GM21529 (cell line): ENCODE measurements at regions not wholly inside any gene's neighbourhood (a gene's known extent, or its start where the extent isn't known, plus 50 kb on each side); places are given as distances from the start of the nearest gene placed in this dataset.

Experiments used
- ATAC-seq: cut with Tn5 transposase; IDR thresholded peaks from one replicate; pipeline ENCODE4 v1.9.1; 2021; ENCODE audit not compliant: unreplicated experiment

- ATAC-seq, result no peak
These were observed 181.7 kb upstream of the SH3BP4 start for GRCh38 chr2:234770031-234770506.

GRCh38 chr2:234768608-234769196 lies 183.1 kb upstream of the SH3BP4 start:
- no peak for ATAC-seq

- ATAC-seq, result no peak
These were observed 186.5 kb upstream of the SH3BP4 start for GRCh38 chr2:234765279-234765678.

GRCh38 chr2:234764372-234764771 lies 187.4 kb upstream of the SH3BP4 start:
- ATAC-seq, result no peak

DNA sequence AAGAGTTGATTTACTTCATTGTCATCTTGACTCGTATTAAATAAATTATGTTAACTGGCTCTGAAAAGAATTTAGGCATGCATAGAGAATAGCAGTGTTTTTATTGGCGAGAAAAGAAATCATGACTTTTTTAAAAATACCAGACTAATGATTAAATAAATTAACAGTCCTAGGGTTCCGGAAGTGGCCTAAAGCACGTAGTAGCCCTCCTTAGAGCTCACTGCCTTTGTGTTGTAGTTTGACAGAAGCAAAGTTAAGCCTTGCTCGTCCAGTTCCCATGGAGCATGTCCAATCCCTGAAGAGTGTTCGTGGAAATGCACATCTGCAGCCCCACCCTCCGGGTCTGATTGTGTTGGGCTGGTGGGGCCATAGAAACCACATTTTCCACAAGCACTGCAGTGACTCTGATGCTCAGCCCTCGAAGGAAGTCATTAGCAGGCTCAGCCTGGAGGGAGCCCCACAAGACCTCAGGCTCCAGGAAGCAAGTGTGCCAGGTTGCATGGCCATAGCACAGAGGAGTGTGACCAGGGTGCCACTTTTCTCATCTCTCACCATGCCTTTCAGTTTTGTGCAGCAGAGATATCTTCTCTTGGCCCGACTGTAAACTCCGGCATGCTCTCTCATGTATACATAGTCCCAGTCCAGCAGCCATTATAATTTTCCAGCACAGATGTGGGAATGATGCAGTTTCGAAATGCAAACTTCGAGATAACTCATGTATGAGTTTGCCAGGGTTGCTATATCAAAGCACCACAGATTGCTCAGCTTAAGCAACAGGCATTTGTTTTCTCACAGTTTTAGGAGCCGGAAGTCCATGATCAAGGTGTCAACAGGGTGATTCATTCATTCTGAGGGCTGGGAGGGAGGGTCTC lies 188.6 kb upstream of the SH3BP4 start:
- ATAC-seq, result no peak

DNA sequence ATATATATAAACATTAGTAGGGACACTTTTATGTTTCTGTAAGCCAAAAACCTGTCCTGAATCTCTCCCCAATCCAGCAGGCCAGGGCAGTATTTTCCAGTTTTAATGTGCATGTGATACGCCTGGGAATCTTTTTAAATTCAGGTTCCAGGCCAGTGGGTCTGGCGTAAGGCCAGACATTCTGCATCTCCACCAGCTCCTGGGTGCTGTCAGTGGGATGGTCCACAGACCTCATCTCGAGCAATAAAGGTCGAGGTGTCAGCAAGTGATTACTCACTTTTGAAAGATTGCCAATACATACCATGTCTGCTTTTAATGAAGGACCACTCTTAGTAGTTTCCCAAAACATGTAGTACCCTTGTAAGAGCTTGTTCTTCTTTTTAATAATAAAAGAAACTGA lies 189.9 kb upstream of the SH3BP4 start:
- no peak for ATAC-seq

GRCh38 chr2:234754126-234754525 lies 197.7 kb upstream of the SH3BP4 start:
- no peak for ATAC-seq

GRCh38 chr2:234753701-234754100 lies 198.1 kb upstream of the SH3BP4 start:
- ATAC-seq, result no peak

DNA sequence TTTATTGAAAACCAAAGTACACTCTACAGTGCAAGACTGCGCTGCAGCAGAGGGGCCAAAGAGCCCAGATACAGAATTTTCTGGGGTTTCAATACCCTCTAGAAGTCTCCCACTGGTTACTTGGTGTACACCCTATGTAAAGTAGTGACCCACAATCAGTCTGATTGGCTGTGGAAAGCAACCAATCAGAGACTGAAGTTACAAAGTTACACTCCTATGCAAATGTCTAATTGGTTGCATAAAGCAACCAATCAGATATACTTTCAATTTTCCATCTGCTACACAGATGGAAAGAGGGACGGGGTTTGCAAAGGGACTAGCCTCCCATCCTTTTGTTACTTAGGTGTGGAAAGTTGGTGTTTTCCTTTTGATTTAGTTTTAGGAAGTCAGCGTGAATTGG lies 198.9 kb upstream of the SH3BP4 start:
- ATAC-seq, result no peak

DNA sequence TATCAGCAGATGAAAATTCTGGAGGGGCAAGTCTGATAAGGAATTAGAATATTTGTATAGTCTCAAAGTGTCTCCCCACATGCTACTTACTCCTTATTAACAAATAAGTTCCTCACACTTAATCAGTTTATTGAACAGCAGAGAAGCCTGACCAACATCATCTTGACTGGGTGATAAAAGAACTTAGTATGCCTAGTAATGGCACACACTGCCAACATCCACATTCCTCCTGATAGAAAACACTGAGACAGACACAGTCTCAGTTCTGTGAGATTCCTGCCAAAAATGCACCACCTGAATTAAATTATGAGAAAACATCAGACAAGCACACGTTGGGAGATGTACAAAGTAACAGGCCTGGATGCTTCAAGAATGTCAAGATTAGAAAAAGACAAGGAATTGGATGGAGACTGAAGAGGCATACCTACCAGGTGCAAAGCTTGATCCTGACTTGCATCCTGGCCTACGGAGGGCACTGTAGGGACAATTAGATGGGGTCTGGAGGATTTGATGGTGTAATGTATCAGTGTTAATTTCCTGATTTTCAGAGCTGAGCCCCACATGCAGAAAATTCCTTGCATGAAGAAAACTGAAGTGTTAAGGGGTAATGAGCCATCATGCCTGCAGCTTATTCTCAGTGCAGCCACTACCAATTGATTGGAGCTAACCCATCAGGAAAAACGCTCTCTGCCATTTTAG lies 200.4 kb upstream of the SH3BP4 start:
- no peak for ATAC-seq

DNA sequence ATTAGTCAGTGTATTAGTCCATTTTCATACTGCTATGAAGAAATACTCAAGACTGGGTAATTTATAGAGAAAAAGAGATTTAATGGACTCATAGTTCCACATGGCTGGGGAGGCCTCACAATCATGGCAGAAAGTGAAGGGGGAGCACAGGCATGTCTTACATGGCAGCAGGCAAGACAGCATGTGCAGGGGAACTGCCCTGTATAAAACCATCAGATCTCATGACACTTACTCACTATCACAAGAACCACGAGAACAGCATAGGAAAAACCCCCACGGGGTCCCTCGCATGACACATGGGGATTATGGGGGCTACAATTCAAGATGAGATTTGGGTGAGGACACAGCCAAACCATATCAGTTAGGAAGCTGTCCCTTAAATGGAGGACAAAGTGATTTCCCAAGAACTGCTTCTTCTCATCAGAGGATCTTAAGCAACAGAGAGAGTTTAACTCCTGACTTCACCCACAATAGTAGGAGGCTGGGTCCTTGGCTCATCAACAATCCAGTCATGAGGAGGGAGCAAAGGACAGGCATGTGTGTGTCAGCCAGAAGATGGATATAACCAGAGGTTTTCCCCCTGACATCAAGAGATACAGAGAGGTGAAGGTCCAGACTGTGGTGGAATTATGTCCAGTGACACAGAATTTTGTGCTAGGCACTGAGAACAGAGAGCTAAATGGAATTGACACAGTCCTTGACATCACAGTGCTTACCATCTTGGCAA lies 203.8 kb upstream of the SH3BP4 start:
- no peak for ATAC-seq

DNA sequence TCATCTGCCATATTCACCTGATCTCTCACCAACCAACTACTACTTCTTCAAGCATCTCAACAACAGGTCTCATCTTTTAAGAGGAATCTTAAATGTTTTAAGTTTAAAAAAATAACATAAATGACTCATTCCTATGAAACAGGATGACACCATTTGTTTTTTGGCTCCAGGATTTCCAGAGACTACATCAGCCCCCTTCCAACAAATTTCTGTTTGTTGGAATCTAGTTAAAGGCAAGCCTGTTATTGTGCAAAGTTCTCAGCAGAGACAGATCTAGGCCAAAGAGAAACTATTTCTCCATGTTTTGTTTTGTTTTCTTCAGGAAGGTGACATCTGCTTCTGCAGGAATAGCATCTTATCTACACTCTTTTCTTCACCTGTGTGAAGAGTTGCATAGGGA lies 204.8 kb upstream of the SH3BP4 start:
- ATAC-seq, result no peak

DNA sequence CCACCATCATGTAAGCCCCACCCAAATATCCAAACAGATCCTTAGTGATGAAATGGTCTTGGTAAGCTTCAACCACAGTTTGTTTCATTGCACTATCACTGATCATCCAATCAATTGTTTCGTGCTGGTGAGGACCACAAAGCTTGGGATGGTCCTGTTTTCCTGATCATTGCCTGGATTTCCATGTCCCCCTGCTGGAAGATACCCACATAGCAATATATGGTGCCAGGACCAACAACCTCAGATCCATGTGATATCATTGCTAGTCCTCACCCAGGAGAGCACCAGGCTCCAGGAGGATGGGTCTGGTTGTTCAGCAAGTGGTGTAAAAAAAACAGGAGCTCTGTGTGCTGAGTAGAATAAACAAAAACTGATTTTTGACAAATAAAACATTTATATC lies 206.5 kb upstream of the SH3BP4 start:
- no peak for ATAC-seq

DNA sequence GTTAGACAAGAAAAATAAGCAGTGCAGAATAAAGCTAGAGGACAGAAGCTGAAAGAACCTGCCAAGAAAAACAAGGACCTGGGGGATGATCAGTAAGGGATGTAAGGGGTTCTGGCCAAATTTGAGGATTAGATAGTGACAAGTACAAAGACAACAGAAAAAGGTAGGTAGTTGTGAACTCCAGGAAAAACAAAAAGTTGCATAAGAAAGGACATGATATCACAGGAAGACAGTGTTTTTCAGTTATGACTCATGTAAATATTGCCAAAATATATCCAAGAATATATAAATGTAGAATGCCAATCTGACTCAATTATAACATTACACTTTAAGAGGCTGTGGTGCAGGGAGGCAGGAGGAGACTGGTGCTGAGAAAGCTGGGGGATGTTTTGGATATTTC lies 209.8 kb upstream of the SH3BP4 start:
- no peak for ATAC-seq

GRCh38 chr2:234739061-234739460 lies 212.8 kb upstream of the SH3BP4 start:
- ATAC-seq, result no peak

DNA sequence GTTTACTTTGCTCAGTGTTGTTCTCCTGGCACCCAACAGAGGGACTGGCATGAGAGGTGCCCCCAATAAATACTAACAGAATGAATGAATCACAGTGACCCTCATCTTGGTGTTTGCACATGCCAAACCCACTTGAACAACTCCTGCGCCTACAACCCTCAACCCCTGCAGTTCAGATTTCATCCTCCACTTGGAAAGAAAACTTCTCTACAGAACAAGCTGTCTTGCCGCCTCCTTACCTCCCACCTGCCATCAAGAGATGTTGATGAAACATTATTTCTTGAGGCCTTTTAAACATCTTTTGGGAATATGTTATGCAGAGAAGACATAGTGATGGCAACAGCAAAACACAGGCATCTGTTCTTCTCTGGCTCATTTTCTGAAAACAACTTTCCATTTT lies 216.0 kb upstream of the SH3BP4 start:
- no peak for ATAC-seq

- ATAC-seq, result no peak
These were observed 217.8 kb upstream of the SH3BP4 start for GRCh38 chr2:234733795-234734600.

DNA sequence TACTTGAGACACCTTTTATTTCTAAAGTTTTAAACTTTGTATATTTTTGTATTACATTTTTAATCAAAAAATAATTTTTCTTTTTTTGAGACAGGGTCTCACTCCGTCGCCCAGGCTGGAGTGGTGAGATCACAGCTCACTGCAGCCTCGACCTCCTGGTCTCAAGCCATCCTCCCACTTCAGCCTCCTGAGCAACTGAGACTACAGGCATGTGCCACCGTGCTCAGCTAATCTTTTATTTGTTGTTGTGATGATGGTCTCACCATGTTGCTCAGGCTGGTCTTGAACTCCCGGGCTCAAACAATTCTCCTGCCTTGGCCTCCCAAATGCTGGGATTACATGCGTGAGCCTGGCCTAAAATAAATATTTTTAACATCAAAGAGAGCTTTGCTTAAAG lies 218.7 kb upstream of the SH3BP4 start:
- no peak for ATAC-seq

DNA sequence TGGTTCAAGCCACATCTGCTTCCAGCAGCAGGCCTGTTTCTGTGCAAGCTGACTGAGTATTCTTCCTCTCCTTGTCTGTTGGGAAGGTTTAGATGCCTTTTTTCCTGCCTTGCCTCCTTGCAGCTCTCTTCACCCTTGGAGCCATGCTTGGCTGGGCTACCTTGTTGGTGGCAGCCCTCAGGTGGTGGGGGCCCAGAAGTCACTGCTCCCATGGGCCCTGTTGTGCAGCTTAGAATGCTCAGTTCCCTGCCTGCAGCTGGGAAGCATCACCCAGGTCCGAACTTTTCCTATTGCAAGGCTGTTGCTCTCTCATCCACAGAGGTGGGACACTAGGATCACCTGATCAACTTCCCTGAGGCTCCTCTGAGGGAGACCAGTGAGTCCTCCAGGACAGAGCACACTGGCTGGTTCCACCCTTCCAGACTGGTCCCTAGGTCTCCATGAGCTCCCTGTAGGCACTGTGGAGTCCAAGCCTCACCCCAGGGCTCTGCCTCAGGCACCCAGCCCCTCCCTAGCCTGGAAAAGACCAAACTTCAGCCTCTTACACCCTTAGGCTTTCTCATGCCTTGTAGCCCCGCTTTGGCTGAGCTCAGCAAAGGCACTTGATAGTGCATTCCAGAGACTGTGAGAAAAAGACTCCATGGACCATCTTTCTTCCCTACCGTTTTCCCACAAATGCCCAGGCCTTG lies 219.3 kb upstream of the SH3BP4 start:
- ATAC-seq, result no peak

- ATAC-seq, result no peak
These were observed 220.6 kb upstream of the SH3BP4 start for GRCh38 chr2:234731236-234731635.
